SK-N-SH treated with all-trans-retinoic acid at 6 μM for 48 hours (cell line): ENCODE measurements at regions not wholly inside any gene's neighbourhood (a gene's known extent, or its start where the extent isn't known, plus 50 kb on each side); places are given as distances from the start of the nearest gene placed in this dataset.

ENCODE experiments used
- ATAC-seq: fragments of 200-7000 bp; cut with Tn5 transposase; 3 replicates; pipeline ENCODE4 v1.9.1; 2020; ENCODE audit warnings: mild to moderate bottlenecking, moderate library complexity
- ARNTL ChIP-seq: fragments of 450-650 bp; formaldehyde crosslinking; IDR thresholded peaks from 2 replicates; pipeline ENCODE4 v1.5.0; 2020; ENCODE audit warnings: low read depth, mild to moderate bottlenecking, moderate library complexity, borderline replicate concordance
- BACH2 ChIP-seq: fragments of 250-450 bp; sonication (Bioruptor Pico); IDR thresholded peaks from 2 replicates; pipeline ENCODE4 v1.9.0; 2021; ENCODE audit warnings: mild to moderate bottlenecking, borderline replicate concordance
- CSDC2 ChIP-seq: fragments of 250-450 bp; sonication (Bioruptor Pico); IDR thresholded peaks from 2 replicates; pipeline ENCODE4 v1.5.0; 2020; ENCODE audit warnings: mild to moderate bottlenecking, moderate library complexity
- ESRRG ChIP-seq: fragments of 250-450 bp; sonication (Bioruptor Pico); IDR thresholded peaks from 2 replicates; pipeline ENCODE4 v1.6.1; 2021; ENCODE audit warnings: mild to moderate bottlenecking
- GLIS3 ChIP-seq: fragments of 250-450 bp; sonication (Bioruptor Pico); IDR thresholded peaks from 2 replicates; pipeline ENCODE4 v1.5.0; 2020; ENCODE audit warnings: mild to moderate bottlenecking, moderate library complexity
- ISL1 ChIP-seq: fragments of 250-450 bp; sonication (Bioruptor Pico); IDR thresholded peaks from 2 replicates; pipeline ENCODE4 v2.1.2; 2022; ENCODE audit warnings: mild to moderate bottlenecking, moderate library complexity
- OSR1 ChIP-seq: fragments of 250-450 bp; sonication (Bioruptor Pico); IDR thresholded peaks from 2 replicates; pipeline ENCODE4 v1.8.0; 2022; ENCODE audit warnings: moderate library complexity, mild to moderate bottlenecking, inconsistent platforms
- POU6F1 ChIP-seq: fragments of 250-450 bp; sonication (Bioruptor Pico); IDR thresholded peaks from 2 replicates; pipeline ENCODE4 v1.8.0; 2021; ENCODE audit warnings: low read depth, mild to moderate bottlenecking, moderate library complexity, borderline replicate concordance
- RARB ChIP-seq: fragments of 250-450 bp; sonication (Bioruptor Pico); IDR thresholded peaks from 2 replicates; pipeline ENCODE4 v1.8.0; 2021; ENCODE audit warnings: mild to moderate bottlenecking, moderate library complexity
- SNAI2 ChIP-seq: fragments of 250-450 bp; sonication (Bioruptor Pico); IDR thresholded peaks from 2 replicates; pipeline ENCODE4 v1.5.0; 2020; ENCODE audit warnings: mild to moderate bottlenecking, moderate library complexity
- TCF4 ChIP-seq: fragments of 250-450 bp; sonication (Bioruptor Pico); IDR thresholded peaks from 2 replicates; pipeline ENCODE4 v1.8.0; 2021; ENCODE audit warnings: mild to moderate bottlenecking, moderate library complexity, borderline replicate concordance
- TSHZ2 ChIP-seq: fragments of 250-450 bp; sonication (Bioruptor Pico); IDR thresholded peaks from 2 replicates; pipeline ENCODE4 v1.5.0; 2020; ENCODE audit warnings: mild to moderate bottlenecking, moderate library complexity
- ZC3H10 ChIP-seq: fragments of 250-450 bp; sonication (Bioruptor Pico); IDR thresholded peaks from 2 replicates; pipeline ENCODE4 v1.5.1; 2021; ENCODE audit warnings: mild to moderate bottlenecking, moderate library complexity
- ZFP3 ChIP-seq: fragments of 250-450 bp; sonication (Bioruptor Pico); IDR thresholded peaks from 2 replicates; pipeline ENCODE4 v1.5.0; 2020; ENCODE audit warnings: mild to moderate bottlenecking, moderate library complexity
- ZNF70 ChIP-seq: fragments of 450-650 bp; formaldehyde crosslinking; IDR thresholded peaks from 2 replicates; pipeline ENCODE4 v1.5.0; 2020; ENCODE audit warnings: mild to moderate bottlenecking, moderate library complexity
- ZNF8 ChIP-seq: fragments of 450-650 bp; formaldehyde crosslinking; IDR thresholded peaks from 2 replicates; pipeline ENCODE4 v1.5.0; 2020; ENCODE audit warnings: mild to moderate bottlenecking, moderate library complexity
- TF ChIP-seq, protein P1 (sequence below): fragments of 250-450 bp; sonication (Bioruptor Pico); IDR thresholded peaks from 2 replicates; pipeline ENCODE4 v1.5.1; 2020; ENCODE audit warnings: low read depth, mild to moderate bottlenecking, moderate library complexity
- TF ChIP-seq, protein P2 (sequence below): fragments of 250-450 bp; sonication (Bioruptor Pico); IDR thresholded peaks from 2 replicates; pipeline ENCODE4 v1.8.0; 2020; ENCODE audit warnings: mild to moderate bottlenecking, moderate library complexity, borderline replicate concordance
- TF ChIP-seq, protein P3 (sequence below): fragments of 250-450 bp; sonication (Bioruptor Pico); IDR thresholded peaks from 2 replicates; pipeline ENCODE4 v1.5.1; 2021; ENCODE audit warnings: mild to moderate bottlenecking, moderate library complexity

- TF ChIP-seq ESRRG, result no peak
Measured at GRCh38 chrX:66900886-66901285, 262.0 kb upstream of the EDA2R start (continued).

DNA sequence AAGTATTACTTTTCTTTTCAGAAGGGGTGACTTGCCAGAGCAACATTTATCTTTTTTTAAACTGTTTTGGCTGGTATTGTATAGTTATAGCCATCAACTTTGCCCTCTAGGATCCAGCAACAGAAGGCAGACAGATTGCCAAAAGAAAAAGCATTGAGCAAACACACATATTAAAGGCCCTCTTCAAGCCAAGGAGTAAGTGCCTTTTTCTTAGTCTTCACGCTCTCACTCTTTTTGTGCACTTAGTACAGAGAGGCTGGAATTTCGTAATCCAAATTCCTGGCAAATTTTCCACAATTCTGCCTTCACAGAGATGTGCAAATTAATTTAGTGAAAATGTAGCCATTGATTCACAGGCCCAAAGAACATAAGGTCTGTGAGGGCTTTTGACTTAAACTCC, 253.1 kb upstream of the EDA2R start:
- TF ChIP-seq GLIS3 (CRISPR knock-in tag), result no peak
- no peak for TF ChIP-seq TSHZ2 (CRISPR knock-in tag)
- no peak for ATAC-seq

GRCh38 chrX:66889418-66889817, 250.5 kb upstream of the EDA2R start:
- ATAC-seq, result no peak
- TF ChIP-seq SNAI2 (CRISPR knock-in tag), result no peak
- TF ChIP-seq ZNF8, result no peak
- TF ChIP-seq, protein P1, sequence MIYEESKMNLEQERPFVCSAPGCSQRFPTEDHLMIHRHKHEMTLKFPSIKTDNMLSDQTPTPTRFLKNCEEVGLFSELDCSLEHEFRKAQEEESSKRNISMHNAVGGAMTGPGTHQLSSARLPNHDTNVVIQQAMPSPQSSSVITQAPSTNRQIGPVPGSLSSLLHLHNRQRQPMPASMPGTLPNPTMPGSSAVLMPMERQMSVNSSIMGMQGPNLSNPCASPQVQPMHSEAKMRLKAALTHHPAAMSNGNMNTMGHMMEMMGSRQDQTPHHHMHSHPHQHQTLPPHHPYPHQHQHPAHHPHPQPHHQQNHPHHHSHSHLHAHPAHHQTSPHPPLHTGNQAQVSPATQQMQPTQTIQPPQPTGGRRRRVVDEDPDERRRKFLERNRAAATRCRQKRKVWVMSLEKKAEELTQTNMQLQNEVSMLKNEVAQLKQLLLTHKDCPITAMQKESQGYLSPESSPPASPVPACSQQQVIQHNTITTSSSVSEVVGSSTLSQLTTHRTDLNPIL (CRISPR knock-in tag), result no peak
- no peak for TF ChIP-seq RARB (CRISPR knock-in tag)
- TF ChIP-seq ISL1 (CRISPR knock-in tag), result no peak
- no peak for TF ChIP-seq ZFP3 (CRISPR knock-in tag)
- no peak for TF ChIP-seq TSHZ2 (CRISPR knock-in tag)
- TF ChIP-seq CSDC2 (CRISPR knock-in tag), result no peak
- TF ChIP-seq ARNTL (CRISPR knock-in tag), result no peak
- TF ChIP-seq TCF4 (CRISPR knock-in tag), result no peak
- TF ChIP-seq, protein P2, sequence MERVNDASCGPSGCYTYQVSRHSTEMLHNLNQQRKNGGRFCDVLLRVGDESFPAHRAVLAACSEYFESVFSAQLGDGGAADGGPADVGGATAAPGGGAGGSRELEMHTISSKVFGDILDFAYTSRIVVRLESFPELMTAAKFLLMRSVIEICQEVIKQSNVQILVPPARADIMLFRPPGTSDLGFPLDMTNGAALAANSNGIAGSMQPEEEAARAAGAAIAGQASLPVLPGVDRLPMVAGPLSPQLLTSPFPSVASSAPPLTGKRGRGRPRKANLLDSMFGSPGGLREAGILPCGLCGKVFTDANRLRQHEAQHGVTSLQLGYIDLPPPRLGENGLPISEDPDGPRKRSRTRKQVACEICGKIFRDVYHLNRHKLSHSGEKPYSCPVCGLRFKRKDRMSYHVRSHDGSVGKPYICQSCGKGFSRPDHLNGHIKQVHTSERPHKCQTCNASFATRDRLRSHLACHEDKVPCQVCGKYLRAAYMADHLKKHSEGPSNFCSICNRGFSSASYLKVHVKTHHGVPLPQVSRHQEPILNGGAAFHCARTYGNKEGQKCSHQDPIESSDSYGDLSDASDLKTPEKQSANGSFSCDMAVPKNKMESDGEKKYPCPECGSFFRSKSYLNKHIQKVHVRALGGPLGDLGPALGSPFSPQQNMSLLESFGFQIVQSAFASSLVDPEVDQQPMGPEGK, result no peak
- TF ChIP-seq BACH2 (CRISPR knock-in tag), result no peak
- no peak for TF ChIP-seq ZNF70
- TF ChIP-seq OSR1, result no peak
- no peak for TF ChIP-seq ESRRG
- TF ChIP-seq ZC3H10 (CRISPR knock-in tag), result no peak
- TF ChIP-seq GLIS3 (CRISPR knock-in tag), result no peak
- TF ChIP-seq, protein P3, sequence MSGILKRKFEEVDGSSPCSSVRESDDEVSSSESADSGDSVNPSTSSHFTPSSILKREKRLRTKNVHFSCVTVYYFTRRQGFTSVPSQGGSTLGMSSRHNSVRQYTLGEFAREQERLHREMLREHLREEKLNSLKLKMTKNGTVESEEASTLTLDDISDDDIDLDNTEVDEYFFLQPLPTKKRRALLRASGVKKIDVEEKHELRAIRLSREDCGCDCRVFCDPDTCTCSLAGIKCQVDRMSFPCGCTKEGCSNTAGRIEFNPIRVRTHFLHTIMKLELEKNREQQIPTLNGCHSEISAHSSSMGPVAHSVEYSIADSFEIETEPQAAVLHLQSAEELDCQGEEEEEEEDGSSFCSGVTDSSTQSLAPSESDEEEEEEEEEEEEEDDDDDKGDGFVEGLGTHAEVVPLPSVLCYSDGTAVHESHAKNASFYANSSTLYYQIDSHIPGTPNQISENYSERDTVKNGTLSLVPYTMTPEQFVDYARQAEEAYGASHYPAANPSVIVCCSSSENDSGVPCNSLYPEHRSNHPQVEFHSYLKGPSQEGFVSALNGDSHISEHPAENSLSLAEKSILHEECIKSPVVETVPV, result no peak

GRCh38 chrX:66882101-66882500, 243.2 kb upstream of the EDA2R start:
- no peak for TF ChIP-seq ZC3H10 (CRISPR knock-in tag)
- no peak for TF ChIP-seq GLIS3 (CRISPR knock-in tag)
- no peak for TF ChIP-seq BACH2 (CRISPR knock-in tag)
- no peak for TF ChIP-seq POU6F1 (CRISPR knock-in tag)
- TF ChIP-seq, protein P3, result no peak
- no peak for TF ChIP-seq ZNF70
- TF ChIP-seq, protein P1 (CRISPR knock-in tag), result no peak
- no peak for TF ChIP-seq ISL1 (CRISPR knock-in tag)
- TF ChIP-seq OSR1, result no peak
- no peak for ATAC-seq
